22Rv1 (cell line): ENCODE measurements at regions not wholly inside any gene's neighbourhood (a gene's known extent, or its start where the extent isn't known, plus 50 kb on each side); places are given as distances from the start of the nearest gene placed in this dataset.

ENCODE experiments used
- H3K27ac ChIP-seq: fragments of 450-650 bp; 2 replicates; pipeline ENCODE4 v1.5.1; 2017
- CTCF ChIP-seq: fragments of 450-650 bp; IDR thresholded peaks from 2 replicates; pipeline ENCODE4 v1.5.1; 2017; ENCODE audit warnings: mild to moderate bottlenecking
- ZFX ChIP-seq: fragments of 450-650 bp; IDR thresholded peaks from 2 replicates; pipeline ENCODE4 v1.6.1; 2017; ENCODE audit warnings: antibody characterized with exemption, borderline replicate concordance

DNA sequence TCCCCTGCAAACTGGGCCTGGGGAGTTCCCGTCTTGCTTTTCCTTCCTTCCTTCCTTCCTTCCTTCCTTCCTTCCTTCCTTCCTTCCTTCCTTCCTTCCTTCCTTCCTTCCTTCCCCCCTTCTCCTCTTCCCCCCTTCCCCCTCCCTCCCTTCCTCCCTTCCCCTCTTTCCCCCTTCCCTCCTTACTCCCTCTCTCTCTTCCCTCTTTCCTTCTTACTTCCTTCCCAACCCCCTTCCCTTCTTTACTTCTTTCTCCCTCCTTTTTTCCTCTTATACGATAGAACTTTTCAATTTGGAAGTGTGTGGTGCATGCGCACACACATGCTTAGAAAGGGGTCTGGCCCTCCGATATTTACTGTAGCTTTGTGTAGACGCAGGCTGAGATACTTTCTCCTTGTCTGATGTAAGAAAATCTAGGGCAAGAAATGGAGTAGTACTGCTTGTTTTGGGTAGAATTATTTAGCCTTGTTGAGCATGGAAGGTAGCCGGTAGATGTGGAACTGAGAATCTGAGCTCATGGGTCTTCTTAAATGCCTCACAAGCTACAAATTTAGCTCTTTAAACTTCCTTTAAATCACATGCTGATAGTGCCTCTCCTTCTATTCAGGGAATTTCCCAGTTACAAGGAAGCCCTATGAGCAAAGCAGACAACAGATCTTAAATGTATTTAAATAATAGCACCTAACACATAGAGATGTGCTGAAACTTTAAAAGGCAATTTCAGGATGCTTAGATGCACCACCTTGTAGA lies 189.6 kb downstream of the GPAT3 start:
- TF ChIP-seq ZFX (no peak), CTCF (no peak)
- no peak overlapping the region for H3K27ac ChIP-seq

- TF ChIP-seq CTCF (no peak), ZFX (no peak)
- H3K27ac ChIP-seq, result no peak overlapping the region
Measured at GRCh38 chr4:83724485-83725335, 188.8 kb downstream of the GPAT3 start.

DNA sequence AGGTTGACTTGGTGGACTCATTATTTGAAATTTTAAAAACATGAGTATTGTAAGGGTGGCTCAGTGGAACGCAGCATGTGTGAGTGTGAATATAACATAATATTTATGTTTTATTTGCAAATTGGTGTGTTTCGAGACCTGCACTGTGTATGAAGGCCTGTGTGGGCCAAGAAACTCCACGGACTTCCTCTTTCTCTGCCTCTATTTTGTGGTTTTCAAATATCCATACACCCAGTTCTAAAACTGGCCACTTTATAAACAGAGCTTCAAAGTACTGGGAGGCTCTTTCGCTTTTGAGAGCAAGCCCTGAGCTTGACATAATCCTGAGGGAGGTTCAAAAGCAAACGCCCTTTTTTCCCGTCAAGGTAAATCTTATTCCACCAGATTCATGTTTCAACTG lies 187.7 kb downstream of the GPAT3 start:
- no peak overlapping the region for H3K27ac ChIP-seq
- no peak for TF ChIP-seq ZFX
- no peak for TF ChIP-seq CTCF

DNA sequence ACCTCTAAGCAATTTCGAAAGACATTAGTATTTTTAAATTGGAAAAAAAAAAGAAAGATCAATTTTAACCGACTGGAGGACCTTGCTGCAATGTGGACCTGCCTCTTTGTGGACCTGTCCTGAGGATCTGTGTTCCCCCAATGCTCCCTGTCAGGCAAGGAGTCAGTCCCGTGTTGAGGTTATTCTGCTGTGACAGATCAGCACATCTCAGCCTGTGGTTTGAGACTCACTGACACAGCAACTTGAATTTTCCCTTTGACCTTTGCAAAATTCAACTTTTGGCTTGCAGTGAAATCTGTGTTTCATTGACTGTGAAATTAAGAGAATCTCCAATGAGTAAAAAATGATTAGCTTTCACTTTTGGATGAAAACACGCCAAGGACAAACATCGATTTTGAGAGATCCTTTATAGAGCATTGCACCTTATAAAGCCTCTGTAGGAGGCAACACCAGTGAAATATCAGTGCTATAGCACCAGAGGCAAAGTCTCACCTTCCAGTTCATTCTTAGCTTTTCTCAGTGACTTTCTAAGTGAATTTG lies 186.9 kb downstream of the GPAT3 start:
- TF ChIP-seq CTCF (no peak), ZFX (no peak)
- H3K27ac ChIP-seq, result no peak overlapping the region

GRCh38 chr4:83716874-83717273 lies 181.0 kb downstream of the GPAT3 start:
- no peak overlapping the region for H3K27ac ChIP-seq
- no peak for TF ChIP-seq CTCF
- TF ChIP-seq ZFX, result no peak

GRCh38 chr4:83712890-83713289 lies 177.0 kb downstream of the GPAT3 start:
- H3K27ac ChIP-seq, result no peak overlapping the region

More at GRCh38 chr4:83712890-83713289, 177.0 kb downstream of the GPAT3 start:
- no peak for TF ChIP-seq CTCF
- no peak for TF ChIP-seq ZFX
